Liver (tissue), 8 donors: ENCODE measurements at regions not wholly inside any gene's neighbourhood (a gene's known extent, or its start where the extent isn't known, plus 50 kb on each side); places are given as distances from the start of the nearest gene placed in this dataset.

Source experiments
- DNase-seq: peaks from one replicate; pipeline ENCODE4 v3.0.0-alpha.2; 2017; ENCODE audit warnings: low spot score
- H3K27ac ChIP-seq, 2 donors: one replicate each; pipeline ENCODE4 v1.7.0; 2013; ENCODE audit warnings: inconsistent platforms in 2 of 2, low read length in 2 of 2, control low read depth in 1 of 2, low read depth in 1 of 2, mild to moderate bottlenecking in 1 of 2
- H3K27me3 ChIP-seq, 4 donors: one replicate each; pipeline versions ENCODE4 v1.6.1 to v1.7.0; 2013; ENCODE audit warnings: low read length in 3 of 4, inconsistent platforms in 1 of 4, mild to moderate bottlenecking in 1 of 4, moderate library complexity in 1 of 4; ENCODE audit not compliant: control insufficient read depth in 4 of 4, insufficient read depth in 4 of 4
- H3K36me3 ChIP-seq, 4 donors: one replicate each; pipeline versions ENCODE4 v1.6.1 to v1.7.0; 2013; ENCODE audit warnings: low read length in 3 of 4, mild to moderate bottlenecking in 3 of 4, low read depth in 1 of 4, moderate library complexity in 1 of 4; ENCODE audit not compliant: control insufficient read depth in 4 of 4, insufficient read depth in 3 of 4
- H3K4me1 ChIP-seq, 4 donors: one replicate each; pipeline versions ENCODE4 v1.6.1 to v1.7.0; 2013; ENCODE audit warnings: low read length in 3 of 4, mild to moderate bottlenecking in 3 of 4, moderate library complexity in 1 of 4; ENCODE audit not compliant: control insufficient read depth in 4 of 4, insufficient read depth in 4 of 4
- H3K4me3 ChIP-seq, 3 donors: one replicate each; pipeline versions ENCODE4 v1.6.1 to v1.7.0; 2013; ENCODE audit warnings: low read length in 3 of 3, control low read depth in 1 of 3, low read depth in 1 of 3, mild to moderate bottlenecking in 1 of 3
- H3K9ac ChIP-seq, 2 donors: one replicate each; pipeline ENCODE4 v1.7.0; 2013; ENCODE audit warnings: low read length in 2 of 2, mild to moderate bottlenecking in 2 of 2, moderate library complexity in 2 of 2, control low read depth in 1 of 2, low read depth in 1 of 2
- H3K9me3 ChIP-seq, 4 donors: one replicate each; pipeline versions ENCODE4 v1.6.1 to v1.7.0; 2013; ENCODE audit warnings: low read length in 3 of 4; ENCODE audit not compliant: control insufficient read depth in 4 of 4
- ATF3 ChIP-seq: IDR thresholded peaks from 2 replicates; pipeline ENCODE4 v1.6.1; 2016; ENCODE audit warnings: antibody characterized with exemption
- CTCF ChIP-seq: fragments of 150-350 bp; IDR thresholded peaks from 2 replicates; pipeline ENCODE4 v1.5.1; 2017; ENCODE audit warnings: improper control_type of control experiment, low read depth, low read length; ENCODE audit not compliant: missing input control
- EGR1 ChIP-seq, 2 donors: IDR thresholded peaks; 2 replicates each; pipeline ENCODE4 v1.6.1; 2016 to 2018; ENCODE audit warnings: antibody characterized with exemption in 2 of 2, low read depth in 2 of 2
- FOXA1 ChIP-seq: IDR thresholded peaks from 2 replicates; pipeline ENCODE4 v1.6.1; 2016; ENCODE audit warnings: antibody characterized with exemption
- FOXA2 ChIP-seq: IDR thresholded peaks from 2 replicates; pipeline ENCODE4 v1.6.1; 2016; ENCODE audit warnings: antibody characterized with exemption
- GABPA ChIP-seq, 2 donors: IDR thresholded peaks in 1 of 2; conservative IDR thresholded peaks in 1 of 2; 2 replicates each; pipeline ENCODE4 v1.6.1; 2016; ENCODE audit warnings: antibody characterized with exemption in 2 of 2, mild to moderate bottlenecking in 1 of 2, moderate library complexity in 1 of 2
- HNF4A ChIP-seq, 2 donors: conservative IDR thresholded peaks; 2 replicates each; pipeline ENCODE4 v1.6.1; 2016; ENCODE audit warnings: antibody characterized with exemption in 2 of 2, mild to moderate bottlenecking in 2 of 2
- HNF4G ChIP-seq: IDR thresholded peaks from 2 replicates; pipeline ENCODE4 v1.6.1; 2016; ENCODE audit warnings: antibody characterized with exemption
- JUND ChIP-seq, 2 donors: IDR thresholded peaks; 2 replicates each; pipeline ENCODE4 v1.6.1; 2016; ENCODE audit warnings: antibody characterized with exemption in 2 of 2
- MAX ChIP-seq: IDR thresholded peaks from 2 replicates; pipeline ENCODE4 v1.6.1; 2016; ENCODE audit warnings: antibody characterized with exemption
- NR2F2 ChIP-seq: IDR thresholded peaks from 2 replicates; pipeline ENCODE4 v1.6.1; 2016; ENCODE audit warnings: antibody characterized with exemption
- RAD21 ChIP-seq, 2 donors: IDR thresholded peaks; 2 replicates each; pipeline ENCODE4 v1.6.1; 2016; ENCODE audit warnings: antibody characterized with exemption in 2 of 2, mild to moderate bottlenecking in 2 of 2
- REST ChIP-seq: IDR thresholded peaks from 2 replicates; pipeline ENCODE4 v1.6.1; 2016; ENCODE audit warnings: antibody characterized with exemption, mild to moderate bottlenecking
- RXRA ChIP-seq, 2 donors: IDR thresholded peaks; 2 replicates each; pipeline ENCODE4 v1.6.1; 2017 to 2018; ENCODE audit warnings: antibody characterized with exemption in 2 of 2, mild to moderate bottlenecking in 1 of 2
- SP1 ChIP-seq: IDR thresholded peaks from 2 replicates; pipeline ENCODE4 v1.6.1; 2018; ENCODE audit warnings: antibody characterized with exemption, mild to moderate bottlenecking
- TAF1 ChIP-seq: conservative IDR thresholded peaks from 2 replicates; pipeline ENCODE4 v1.6.1; 2016; ENCODE audit warnings: antibody characterized with exemption, mild to moderate bottlenecking
- YY1 ChIP-seq: IDR thresholded peaks from 2 replicates; pipeline ENCODE4 v1.6.1; 2016; ENCODE audit warnings: antibody characterized with exemption, mild to moderate bottlenecking
- ZBTB33 ChIP-seq: IDR thresholded peaks from 2 replicates; pipeline ENCODE4 v1.6.1; 2016; ENCODE audit warnings: antibody characterized with exemption
- WGBS: extraction: QIAGEN DNeasy Blood & Tissue Kit; methylation state at CpG from one replicate; pipeline ENCODE4 v1.1.7; 2013; 5-methylcytosine and 5-hydroxymethylcytosine counted together
- donor health status: healthy.
- donor health status: healthy.
- donor health status: healthy.
- donor health status: healthy.
- donor health status: healthy.

- Histone ChIP-seq H3K9me3 (no peaks in the 10 kb centered on the region), H3K4me1 (no peaks in the 10 kb centered on the region), H3K4me3 (no peak overlapping the region), H3K27ac (no peak overlapping the region), H3K27me3 (no peaks in the 10 kb centered on the region), H3K9ac (no peak overlapping the region), H3K36me3 (no peaks in the 10 kb centered on the region)
- WGBS, result 72% methylated on average over 2 of the region's 2 CpGs
- no peak for DNase-seq
- TF ChIP-seq HNF4G (no peak), SP1 (no peak), HNF4A (conservative IDR thresholded peaks at IDR 0.05) (no peak), MAX (no peak), GABPA (IDR thresholded peaks at IDR 0.05 in 1 of 2, conservative IDR thresholded peaks at IDR 0.05 in 1 of 2) (no peak), FOXA1 (no peak), REST (no peak), ZBTB33 (no peak), JUND (IDR thresholded peaks at IDR 0.05) (no peak), TAF1 (no peak), RXRA (IDR thresholded peaks at IDR 0.05) (no peak), YY1 (no peak), ATF3 (no peak), FOXA2 (no peak), CTCF (no peak), EGR1 (IDR thresholded peaks at IDR 0.05; ENCODE audit: low read depth in 2 of 2) (no peak), RAD21 (IDR thresholded peaks at IDR 0.05) (no peak), NR2F2 (no peak)
These were observed 70.4 kb downstream of the TDRD15 start for GRCh38 chr2:21194147-21194546.

GRCh38 chr2:21194858-21195271, 71.1 kb downstream of the TDRD15 start:
- H3K36me3 ChIP-seq, result no peaks in the 10 kb centered on the region
- WGBS, result 88% methylated on average over 2 of the region's 2 CpGs
- H3K9ac ChIP-seq, result no peak overlapping the region
- no peaks in the 10 kb centered on the region for H3K27me3 ChIP-seq
- no peak overlapping the region for H3K27ac ChIP-seq
- TF ChIP-seq NR2F2, result no peak
- no peak for TF ChIP-seq HNF4A (conservative IDR thresholded peaks at IDR 0.05)
- no peak for TF ChIP-seq GABPA (IDR thresholded peaks at IDR 0.05 in 1 of 2, conservative IDR thresholded peaks at IDR 0.05 in 1 of 2)
- TF ChIP-seq EGR1 (IDR thresholded peaks at IDR 0.05; ENCODE audit: low read depth in 2 of 2), result no peak
- no peak for TF ChIP-seq RXRA (IDR thresholded peaks at IDR 0.05)
- no peak for TF ChIP-seq ZBTB33
- H3K4me3 ChIP-seq, result no peak overlapping the region
- DNase-seq, result no peak
- H3K9me3 ChIP-seq, result no peaks in the 10 kb centered on the region
- no peaks in the 10 kb centered on the region for H3K4me1 ChIP-seq
